ENCODE measurements at regions not wholly inside any gene's neighbourhood (a gene's known extent, or its start where the extent isn't known, plus 50 kb on each side); places are given as distances from the start of the nearest gene placed in this dataset.

GRCh38 chr2:35281702-35282101 is 1073.9 kb upstream of the CRIM1 start:
- H3K4me1 ChIP-seq (ENCODE audit: control insufficient read depth, low read length), result no peaks in the 10 kb centered on the region
- no peaks in the 10 kb centered on the region for H3K27me3 ChIP-seq (ENCODE audit: control insufficient read depth, low read length)
- H3K79me2 ChIP-seq (ENCODE audit: control insufficient read depth, low read length), result no peaks in the 10 kb centered on the region
- no peak overlapping the region for H3K27ac ChIP-seq (ENCODE audit: low read depth, low read length)
- TF ChIP-seq EZH2phosphoT487 (IDR thresholded peaks at IDR 0.05; ENCODE audit: borderline replicate concordance, low read length), result no peak
- TF ChIP-seq CTCF (IDR thresholded peaks at IDR 0.05; ENCODE audit: low read depth, low read length, poor library complexity, severe bottlenecking), result no peak
- H3K36me3 ChIP-seq (ENCODE audit: control insufficient read depth, low read length), result no peaks in the 10 kb centered on the region
- no peaks in the 10 kb centered on the region for H3K9me3 ChIP-seq (ENCODE audit: control insufficient read depth, insufficient read depth, low read length)
- no peaks in the 10 kb centered on the region for H4K20me1 ChIP-seq (ENCODE audit: control insufficient read depth, insufficient read depth, low read depth, low read length)
- no peaks in the 10 kb centered on the region for H3F3A ChIP-seq (ENCODE audit: control insufficient read depth, insufficient read depth)
- H3K4me3 ChIP-seq (ENCODE audit: low read length), result no peak overlapping the region
- no peak overlapping the region for H3K4me2 ChIP-seq (ENCODE audit: low read length)
- H3K9me2 ChIP-seq (replicated peaks; ENCODE audit: control insufficient read depth, low read length), result no peaks in the 10 kb centered on the region

GRCh38 chr2:35255826-35256225 is 1099.8 kb upstream of the CRIM1 start:
- H3F3A ChIP-seq (ENCODE audit: control insufficient read depth, insufficient read depth), result no peaks in the 10 kb centered on the region
- no peak overlapping the region for H3K4me2 ChIP-seq (ENCODE audit: low read length)
- H3K9me2 ChIP-seq (replicated peaks; ENCODE audit: control insufficient read depth, low read length), result no peaks in the 10 kb centered on the region
- no peaks in the 10 kb centered on the region for H3K9me3 ChIP-seq (ENCODE audit: control insufficient read depth, insufficient read depth, low read length)
- H3K4me3 ChIP-seq (ENCODE audit: low read length), result no peak overlapping the region
- no peaks in the 10 kb centered on the region for H4K20me1 ChIP-seq (ENCODE audit: control insufficient read depth, insufficient read depth, low read depth, low read length)
- no peak overlapping the region for H3K27ac ChIP-seq (ENCODE audit: low read depth, low read length)
- no peaks in the 10 kb centered on the region for H3K36me3 ChIP-seq (ENCODE audit: control insufficient read depth, low read length)
- no peaks in the 10 kb centered on the region for H3K79me2 ChIP-seq (ENCODE audit: control insufficient read depth, low read length)
- no peaks in the 10 kb centered on the region for H3K27me3 ChIP-seq (ENCODE audit: control insufficient read depth, low read length)
- H3K4me1 ChIP-seq (ENCODE audit: control insufficient read depth, low read length), result no peaks in the 10 kb centered on the region
- TF ChIP-seq EZH2phosphoT487 (IDR thresholded peaks at IDR 0.05; ENCODE audit: borderline replicate concordance, low read length) (no peak), CTCF (IDR thresholded peaks at IDR 0.05; ENCODE audit: low read depth, low read length, poor library complexity, severe bottlenecking) (no peak)

GRCh38 chr2:35251156-35251555 is 1104.4 kb upstream of the CRIM1 start:
- no peaks in the 10 kb centered on the region for H3K9me2 ChIP-seq (replicated peaks; ENCODE audit: control insufficient read depth, low read length)
- no peaks in the 10 kb centered on the region for H3K36me3 ChIP-seq (ENCODE audit: control insufficient read depth, low read length)
- no peak overlapping the region for H3K27ac ChIP-seq (ENCODE audit: low read depth, low read length)
- H4K20me1 ChIP-seq (ENCODE audit: control insufficient read depth, insufficient read depth, low read depth, low read length), result no peaks in the 10 kb centered on the region
- H3K4me3 ChIP-seq (ENCODE audit: low read length), result no peak overlapping the region
- no peaks in the 10 kb centered on the region for H3F3A ChIP-seq (ENCODE audit: control insufficient read depth, insufficient read depth)
- H3K79me2 ChIP-seq (ENCODE audit: control insufficient read depth, low read length), result no peaks in the 10 kb centered on the region
- no peaks in the 10 kb centered on the region for H3K4me1 ChIP-seq (ENCODE audit: control insufficient read depth, low read length)
- H3K9me3 ChIP-seq (ENCODE audit: control insufficient read depth, insufficient read depth, low read length), result no peaks in the 10 kb centered on the region; the same call in 1 of the 2 replicates
- H3K4me2 ChIP-seq (ENCODE audit: low read length), result no peak overlapping the region
- no peaks in the 10 kb centered on the region for H3K27me3 ChIP-seq (ENCODE audit: control insufficient read depth, low read length)
- no peak for TF ChIP-seq CTCF (IDR thresholded peaks at IDR 0.05; ENCODE audit: low read depth, low read length, poor library complexity, severe bottlenecking)
- no peak for TF ChIP-seq EZH2phosphoT487 (IDR thresholded peaks at IDR 0.05; ENCODE audit: borderline replicate concordance, low read length)

GRCh38 chr2:35246702-35247101 is 1108.9 kb upstream of the CRIM1 start:
- H4K20me1 ChIP-seq (ENCODE audit: control insufficient read depth, insufficient read depth, low read depth, low read length), result no peaks in the 10 kb centered on the region
- no peak overlapping the region for H3K27ac ChIP-seq (ENCODE audit: low read depth, low read length)
- no peaks in the 10 kb centered on the region for H3K9me2 ChIP-seq (replicated peaks; ENCODE audit: control insufficient read depth, low read length)
- H3K4me2 ChIP-seq (ENCODE audit: low read length), result no peak overlapping the region
- TF ChIP-seq CTCF (IDR thresholded peaks at IDR 0.05; ENCODE audit: low read depth, low read length, poor library complexity, severe bottlenecking) (no peak), EZH2phosphoT487 (IDR thresholded peaks at IDR 0.05; ENCODE audit: borderline replicate concordance, low read length) (no peak)
- H3K9me3 ChIP-seq (ENCODE audit: control insufficient read depth, insufficient read depth, low read length), result no peaks in the 10 kb centered on the region; the same call in 1 of the 2 replicates
- H3K4me3 ChIP-seq (ENCODE audit: low read length), result no peak overlapping the region
- no peaks in the 10 kb centered on the region for H3F3A ChIP-seq (ENCODE audit: control insufficient read depth, insufficient read depth)
- no peaks in the 10 kb centered on the region for H3K4me1 ChIP-seq (ENCODE audit: control insufficient read depth, low read length)
- no peaks in the 10 kb centered on the region for H3K36me3 ChIP-seq (ENCODE audit: control insufficient read depth, low read length)
- H3K27me3 ChIP-seq (ENCODE audit: control insufficient read depth, low read length), result no peaks in the 10 kb centered on the region
- H3K79me2 ChIP-seq (ENCODE audit: control insufficient read depth, low read length), result no peaks in the 10 kb centered on the region
